Stimulated activated memory B cell treated with anti-CD40 and anti-IgM and Interleukin-4, amounts not matched to agents 10 μg/mL and 1 μg/mL and 100 μg/mL, for 72 hours (primary cell): ENCODE measurements at regions not wholly inside any gene's neighbourhood (a gene's known extent, or its start where the extent isn't known, plus 50 kb on each side); places are given as distances from the start of the nearest gene placed in this dataset.

Experiments used
- ATAC-seq: fragments of 150-1000 bp; cut with Tn5 transposase; 2 replicates; pipeline ENCODE4 v1.10.0; 2021
- H3K27ac Mint-ChIP-seq: one replicate; pipeline ENCODE4 v1.8.0; 2022; ENCODE audit warnings: mild to moderate bottlenecking, mixed read lengths
- H3K27me3 Mint-ChIP-seq: one replicate; pipeline ENCODE4 v1.8.0; 2022; ENCODE audit warnings: mixed read lengths
- H3K36me3 Mint-ChIP-seq: one replicate; pipeline ENCODE4 v1.8.0; 2022; ENCODE audit warnings: mixed read lengths
- H3K4me1 Mint-ChIP-seq: one replicate; pipeline ENCODE4 v1.8.0; 2022; ENCODE audit warnings: mixed read lengths
- H3K4me3 Mint-ChIP-seq: one replicate; pipeline ENCODE4 v1.8.0; 2022; ENCODE audit warnings: mild to moderate bottlenecking, moderate library complexity, mixed read lengths
- H3K9me3 Mint-ChIP-seq: one replicate; pipeline ENCODE4 v1.8.0; 2022; ENCODE audit warnings: mixed read lengths

DNA sequence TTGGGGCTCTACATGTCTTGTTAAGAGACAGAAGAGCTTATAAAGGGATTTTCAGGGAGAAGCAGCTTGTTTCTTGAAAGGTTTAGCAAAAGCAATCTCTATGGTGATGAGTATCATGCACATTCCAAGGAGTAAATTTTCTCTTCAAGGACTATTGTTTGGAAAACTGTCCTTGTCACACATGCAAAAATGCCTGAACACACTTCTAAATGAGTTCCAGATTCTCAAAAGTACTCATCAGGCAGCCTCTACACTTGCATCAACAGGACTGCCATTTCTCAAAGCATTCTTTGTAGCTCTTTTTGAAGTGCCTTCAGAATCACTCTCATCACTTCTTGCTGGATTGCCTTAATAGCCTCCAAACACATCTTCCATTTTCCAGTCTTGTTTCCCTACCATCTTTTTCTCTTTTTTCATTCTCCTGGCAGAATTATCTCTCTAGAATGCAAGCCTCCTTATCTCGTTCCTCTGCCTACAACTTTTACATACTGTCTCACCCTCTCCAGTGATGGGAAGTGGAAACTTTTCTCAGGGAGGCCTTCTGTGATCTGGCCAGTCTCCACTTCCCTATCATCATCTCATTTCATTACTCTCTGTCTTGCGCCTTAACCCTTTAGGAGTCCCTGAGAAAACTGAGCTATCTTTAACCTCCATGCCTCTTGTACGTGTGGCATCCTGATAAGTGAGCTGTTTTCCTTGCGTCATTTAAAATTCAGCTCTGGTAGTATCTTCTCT is 631.5 kb upstream of the TLE4 start:
- no peak for ATAC-seq
- peaks cover 4% of the 10 kb centered on the region for H3K9me3 Mint-ChIP-seq
- H3K36me3 Mint-ChIP-seq, result no peaks in the 10 kb centered on the region
- H3K27ac Mint-ChIP-seq, result no peak overlapping the region
- no peak overlapping the region for H3K4me3 Mint-ChIP-seq
- no peaks in the 10 kb centered on the region for H3K27me3 Mint-ChIP-seq
- no peaks in the 10 kb centered on the region for H3K4me1 Mint-ChIP-seq

DNA sequence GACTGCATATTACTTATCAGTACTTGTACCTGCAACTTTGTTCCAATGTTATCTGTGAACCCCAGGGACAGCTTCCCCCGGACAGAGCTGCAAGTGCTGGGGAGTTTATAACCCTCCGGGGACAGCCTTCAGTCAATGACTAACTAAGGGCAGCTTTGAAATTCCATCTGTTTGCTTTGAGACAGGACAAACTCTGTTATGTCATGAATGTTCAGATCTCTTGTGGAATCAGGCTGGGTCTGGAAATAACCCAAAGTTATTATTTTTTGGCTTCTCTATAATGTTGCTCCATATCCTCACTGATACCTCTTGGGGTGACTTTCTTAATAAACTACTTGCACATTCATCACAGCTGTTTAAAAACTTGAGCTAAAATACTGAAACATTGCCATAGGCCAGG is 617.5 kb upstream of the TLE4 start:
- Mint-ChIP-seq H3K36me3 (peaks cover 3% of the 10 kb centered on the region), H3K4me3 (no peak overlapping the region), H3K27me3 (no peaks in the 10 kb centered on the region), H3K9me3 (peaks cover 9% of the 10 kb centered on the region), H3K27ac (no peak overlapping the region), H3K4me1 (no peaks in the 10 kb centered on the region)
- ATAC-seq, result no peak

DNA sequence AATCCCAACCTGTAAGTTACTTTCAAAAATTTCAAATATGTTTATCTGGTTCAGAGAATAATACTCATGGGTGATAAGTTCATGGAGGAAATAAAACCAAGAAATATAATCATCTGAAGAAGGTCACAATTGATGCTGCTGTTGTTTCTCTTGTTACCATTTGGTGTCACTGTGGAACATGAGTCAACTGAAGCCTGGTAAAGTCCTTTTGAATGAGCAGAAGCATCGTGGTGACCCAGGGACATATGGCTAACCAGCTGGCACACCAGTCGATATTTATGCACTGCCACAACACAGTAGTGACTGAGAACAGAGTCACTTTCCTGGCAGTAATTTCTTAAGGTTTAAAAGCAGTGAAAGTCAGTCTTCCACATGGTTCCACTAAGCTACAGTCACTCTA is 612.9 kb upstream of the TLE4 start:
- Mint-ChIP-seq H3K4me3 (no peak overlapping the region), H3K9me3 (peaks cover 13% of the 10 kb centered on the region), H3K27me3 (no peaks in the 10 kb centered on the region), H3K27ac (no peak overlapping the region), H3K4me1 (no peaks in the 10 kb centered on the region), H3K36me3 (no peaks in the 10 kb centered on the region)
- no peak for ATAC-seq

DNA sequence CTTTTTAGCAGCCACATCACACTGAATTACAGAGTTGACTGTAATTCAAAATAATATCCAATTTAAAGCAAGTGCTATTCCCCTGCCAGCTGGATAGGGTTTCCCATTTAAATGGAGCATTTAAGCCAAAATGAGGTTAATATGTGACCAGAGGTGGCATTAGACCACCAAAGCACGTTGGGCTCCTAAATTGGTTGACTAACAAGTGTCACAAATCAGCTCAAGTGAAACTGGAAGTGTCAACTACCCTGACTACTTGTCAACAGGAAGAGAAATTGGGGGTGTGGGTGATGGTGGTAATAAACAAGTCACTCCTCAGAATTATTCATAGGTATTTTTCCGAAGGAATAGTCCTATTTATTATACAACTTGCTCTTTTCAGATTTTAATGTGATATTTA is 609.6 kb upstream of the TLE4 start:
- Mint-ChIP-seq H3K4me3 (no peak overlapping the region), H3K36me3 (no peaks in the 10 kb centered on the region), H3K9me3 (peaks cover 13% of the 10 kb centered on the region), H3K27ac (no peak overlapping the region), H3K27me3 (no peaks in the 10 kb centered on the region), H3K4me1 (no peaks in the 10 kb centered on the region)
- ATAC-seq, result no peak

DNA sequence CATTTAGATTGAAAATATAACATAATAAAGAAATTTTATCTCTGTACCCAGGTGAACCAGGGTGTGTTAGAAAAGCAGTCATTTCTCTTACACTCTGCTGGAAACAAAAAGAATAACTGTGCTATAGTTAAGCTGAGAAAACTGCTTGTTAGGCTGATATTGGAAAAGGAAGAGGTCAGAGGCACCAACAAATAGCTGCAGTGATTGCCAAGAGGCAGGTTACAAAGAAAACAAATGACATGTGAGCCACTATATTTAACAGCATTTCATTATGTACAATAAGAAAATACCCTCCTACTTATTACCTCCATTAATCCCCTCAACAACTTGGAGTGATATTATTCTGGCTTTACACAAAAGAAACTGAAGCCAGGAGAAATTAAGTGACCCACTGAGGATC is 607.9 kb upstream of the TLE4 start:
- Mint-ChIP-seq H3K27ac (no peak overlapping the region), H3K27me3 (no peaks in the 10 kb centered on the region), H3K36me3 (no peaks in the 10 kb centered on the region), H3K4me1 (no peaks in the 10 kb centered on the region), H3K9me3 (peaks cover 6% of the 10 kb centered on the region), H3K4me3 (no peak overlapping the region)
- no peak for ATAC-seq

DNA sequence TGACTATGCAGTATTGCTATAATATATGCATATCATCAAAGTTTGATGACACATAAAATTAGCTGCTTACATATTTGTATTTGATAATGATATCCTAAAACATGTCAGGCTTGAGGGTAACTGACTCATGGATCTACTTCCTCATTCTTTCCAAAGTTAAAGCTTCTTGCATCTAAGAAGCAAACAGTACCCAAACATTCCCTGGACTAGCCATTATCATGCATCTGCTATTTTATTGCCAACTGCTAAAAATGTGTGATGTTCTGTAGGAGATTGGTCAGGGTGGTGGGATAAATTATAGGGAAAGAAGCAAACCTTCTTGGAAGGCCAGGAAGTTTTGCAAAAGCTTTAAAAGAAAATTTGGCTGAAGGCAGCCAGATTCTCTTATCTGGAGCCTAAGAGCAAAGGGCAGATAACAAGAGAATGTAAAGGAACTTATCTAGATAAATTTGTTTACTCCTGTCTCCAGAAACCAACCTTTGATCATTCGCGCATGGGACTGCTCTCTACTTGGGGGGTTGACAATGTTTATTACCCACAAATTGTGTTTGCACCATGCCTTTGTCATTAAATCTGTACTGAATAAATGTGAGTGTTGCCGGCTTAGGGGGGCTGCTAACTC is 604.1 kb upstream of the TLE4 start:
- no peaks in the 10 kb centered on the region for H3K9me3 Mint-ChIP-seq
- no peaks in the 10 kb centered on the region for H3K27me3 Mint-ChIP-seq
- H3K4me1 Mint-ChIP-seq, result no peaks in the 10 kb centered on the region
- no peak for ATAC-seq
- H3K27ac Mint-ChIP-seq, result no peak overlapping the region
- no peak overlapping the region for H3K4me3 Mint-ChIP-seq
- H3K36me3 Mint-ChIP-seq, result no peaks in the 10 kb centered on the region

DNA sequence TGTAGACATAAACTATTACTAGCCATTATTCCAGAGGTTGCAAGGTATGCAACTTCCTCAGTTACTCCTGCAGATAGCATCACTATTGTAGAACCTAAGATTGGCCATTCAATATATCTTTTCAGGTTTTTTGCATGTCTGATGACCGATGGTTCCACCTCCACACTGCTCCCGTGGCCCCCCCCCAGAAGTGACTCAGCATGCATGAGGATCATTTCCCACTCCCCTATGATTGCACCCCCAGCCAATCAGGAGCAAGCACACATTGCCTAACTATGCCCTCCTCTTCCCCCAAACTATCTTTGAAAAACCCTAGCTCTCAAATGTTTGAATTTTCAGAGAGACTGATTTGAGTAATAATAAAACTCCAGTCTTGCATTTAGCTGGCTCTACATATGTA is 601.4 kb upstream of the TLE4 start:
- H3K36me3 Mint-ChIP-seq, result no peaks in the 10 kb centered on the region
- ATAC-seq, result no peak

DNA sequence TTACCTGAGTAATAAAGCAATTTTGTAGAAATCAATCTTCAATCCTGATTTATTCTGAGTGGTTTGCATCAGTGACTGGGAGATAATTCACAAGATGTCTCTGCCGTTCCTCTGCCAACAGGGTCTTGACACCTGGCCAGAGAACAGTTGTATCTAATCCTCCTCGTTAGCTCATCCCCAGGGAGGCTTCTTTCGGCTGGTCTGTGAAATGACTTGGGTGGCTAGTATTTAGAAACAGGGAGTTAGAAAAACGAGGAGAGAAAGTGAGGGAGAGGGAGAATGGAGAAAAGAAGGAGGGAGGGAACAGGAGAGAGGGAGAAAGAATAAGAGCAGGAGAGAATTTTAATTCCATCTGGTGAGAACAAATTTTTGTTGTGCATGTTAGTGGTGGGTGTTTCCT is 600.2 kb upstream of the TLE4 start:
- Mint-ChIP-seq H3K9me3 (no peaks in the 10 kb centered on the region), H3K36me3 (no peaks in the 10 kb centered on the region), H3K27me3 (no peaks in the 10 kb centered on the region), H3K4me3 (no peak overlapping the region), H3K4me1 (no peaks in the 10 kb centered on the region), H3K27ac (no peak overlapping the region)
- no peak for ATAC-seq

More for the DNA sequence above, 601.4 kb upstream of the TLE4 start:
- no peaks in the 10 kb centered on the region for H3K4me1 Mint-ChIP-seq
- H3K27ac Mint-ChIP-seq, result no peak overlapping the region
- no peaks in the 10 kb centered on the region for H3K27me3 Mint-ChIP-seq
- no peaks in the 10 kb centered on the region for H3K9me3 Mint-ChIP-seq
- H3K4me3 Mint-ChIP-seq, result no peak overlapping the region

DNA sequence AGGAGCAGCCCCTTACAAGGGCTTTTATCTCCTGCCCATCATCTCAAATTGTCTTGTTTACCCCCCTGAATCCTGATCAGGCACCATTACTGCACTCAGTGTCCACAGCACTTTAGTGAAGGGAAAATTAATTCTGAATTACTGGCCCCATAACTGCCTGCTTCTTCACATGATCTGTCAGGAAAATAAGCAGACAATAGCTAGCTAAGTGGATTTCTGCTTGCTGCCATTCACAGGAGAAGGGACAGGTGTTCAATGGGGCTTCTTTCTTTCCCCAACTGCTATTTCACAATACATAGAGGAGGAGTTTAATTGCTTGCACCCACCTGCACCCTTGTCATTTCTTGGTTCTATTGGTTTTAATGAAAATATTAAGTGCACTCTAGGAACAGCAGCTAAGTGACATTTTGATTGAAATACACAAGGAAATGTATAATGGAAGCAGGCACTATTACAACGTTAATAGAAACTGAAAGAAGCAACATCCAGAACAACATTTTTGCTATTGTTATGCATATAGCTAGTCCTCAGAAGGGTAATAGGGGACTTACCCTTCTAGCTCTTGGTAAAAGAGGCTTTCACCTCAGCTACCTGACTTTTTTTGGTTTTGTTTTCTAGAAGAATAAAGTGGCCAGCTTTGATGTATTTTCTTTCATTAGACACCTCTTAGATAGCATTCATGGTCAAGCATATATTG is 599.3 kb upstream of the TLE4 start:
- ATAC-seq, result no peak
- H3K4me3 Mint-ChIP-seq, result no peak overlapping the region
- no peaks in the 10 kb centered on the region for H3K36me3 Mint-ChIP-seq
- H3K4me1 Mint-ChIP-seq, result no peaks in the 10 kb centered on the region
- no peaks in the 10 kb centered on the region for H3K9me3 Mint-ChIP-seq
- H3K27me3 Mint-ChIP-seq, result no peaks in the 10 kb centered on the region
- no peak overlapping the region for H3K27ac Mint-ChIP-seq

DNA sequence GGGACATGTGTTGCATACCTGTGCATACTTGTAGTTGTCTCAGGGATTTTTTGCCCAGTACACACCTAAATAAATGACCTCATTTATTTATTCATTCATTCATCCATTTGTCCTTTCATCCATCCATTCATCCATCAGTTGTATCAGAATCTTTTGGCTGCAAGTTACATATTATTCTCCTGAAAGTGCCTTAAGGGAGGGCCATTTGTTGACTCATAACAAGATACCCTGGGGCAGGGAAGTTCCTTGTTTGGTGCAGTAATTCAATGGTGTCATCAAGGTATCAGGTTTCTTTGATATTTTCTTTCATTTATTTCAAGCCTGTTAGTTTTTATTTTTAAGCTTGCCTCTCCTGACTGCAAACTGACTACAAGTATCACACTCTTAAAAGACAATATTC is 597.9 kb upstream of the TLE4 start:
- ATAC-seq, result no peak
- no peaks in the 10 kb centered on the region for H3K4me1 Mint-ChIP-seq
- no peak overlapping the region for H3K4me3 Mint-ChIP-seq
- no peaks in the 10 kb centered on the region for H3K27me3 Mint-ChIP-seq
- no peaks in the 10 kb centered on the region for H3K36me3 Mint-ChIP-seq
- H3K9me3 Mint-ChIP-seq, result peaks cover 2% of the 10 kb centered on the region
- H3K27ac Mint-ChIP-seq, result no peak overlapping the region

DNA sequence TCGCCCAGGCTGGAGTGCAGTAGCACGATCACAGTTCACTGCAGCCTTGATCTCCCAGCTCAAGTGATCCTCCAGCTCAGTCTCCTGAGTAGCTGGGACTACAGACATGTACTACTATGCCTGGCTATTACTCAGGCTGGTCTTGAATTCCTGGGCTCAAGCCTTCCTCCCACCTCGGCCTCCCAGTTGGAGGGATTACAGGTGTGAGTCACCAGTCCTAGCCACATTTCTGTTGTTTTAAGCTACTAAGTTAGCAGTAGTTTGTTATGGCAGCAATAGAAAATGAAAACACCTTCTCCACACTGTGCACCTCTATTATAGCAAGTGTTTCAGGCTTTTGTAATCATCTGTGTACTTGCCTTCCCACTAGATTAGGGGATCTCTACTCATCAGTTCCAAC is 588.9 kb upstream of the TLE4 start:
- H3K4me3 Mint-ChIP-seq, result no peak overlapping the region
- no peaks in the 10 kb centered on the region for H3K36me3 Mint-ChIP-seq
- no peak overlapping the region for H3K27ac Mint-ChIP-seq
- no peaks in the 10 kb centered on the region for H3K27me3 Mint-ChIP-seq
- H3K9me3 Mint-ChIP-seq, result peaks cover 4% of the 10 kb centered on the region
- ATAC-seq, result no peak
- H3K4me1 Mint-ChIP-seq, result no peaks in the 10 kb centered on the region

DNA sequence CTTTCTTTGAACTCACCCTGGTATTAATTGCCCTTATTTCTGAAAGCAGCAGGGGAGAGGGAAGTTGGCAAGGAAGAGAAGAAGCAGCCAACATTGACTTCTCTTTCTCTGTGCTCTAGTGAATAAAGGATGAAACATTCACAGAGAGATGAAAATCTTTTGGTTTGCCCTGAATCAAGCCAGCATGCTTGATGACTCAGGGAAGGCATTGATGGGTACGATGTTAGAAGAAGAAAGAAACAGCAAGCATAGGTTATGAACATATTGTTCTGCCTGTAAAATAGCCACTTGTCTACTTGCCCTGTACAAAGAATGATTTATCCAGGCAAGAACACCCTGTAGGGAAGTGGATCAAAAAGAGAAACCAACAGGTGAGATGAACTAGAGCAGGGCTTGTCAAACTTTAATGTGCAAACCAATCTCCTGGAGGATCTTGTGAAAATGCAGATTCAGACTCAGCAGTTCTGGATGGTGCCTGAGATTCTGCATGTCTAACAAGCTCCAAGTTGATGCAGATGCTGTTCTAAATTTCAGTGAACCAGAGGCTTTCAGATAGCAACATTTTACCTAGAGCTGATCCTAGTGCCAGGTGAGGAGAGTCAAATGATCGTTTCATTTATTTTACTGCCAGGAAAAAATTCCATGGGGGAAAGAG is 586.6 kb upstream of the TLE4 start:
- Mint-ChIP-seq H3K27ac (no peak overlapping the region), H3K4me3 (no peak overlapping the region), H3K27me3 (no peaks in the 10 kb centered on the region), H3K36me3 (no peaks in the 10 kb centered on the region), H3K4me1 (no peaks in the 10 kb centered on the region), H3K9me3 (no peaks in the 10 kb centered on the region)
- ATAC-seq, result no peak

DNA sequence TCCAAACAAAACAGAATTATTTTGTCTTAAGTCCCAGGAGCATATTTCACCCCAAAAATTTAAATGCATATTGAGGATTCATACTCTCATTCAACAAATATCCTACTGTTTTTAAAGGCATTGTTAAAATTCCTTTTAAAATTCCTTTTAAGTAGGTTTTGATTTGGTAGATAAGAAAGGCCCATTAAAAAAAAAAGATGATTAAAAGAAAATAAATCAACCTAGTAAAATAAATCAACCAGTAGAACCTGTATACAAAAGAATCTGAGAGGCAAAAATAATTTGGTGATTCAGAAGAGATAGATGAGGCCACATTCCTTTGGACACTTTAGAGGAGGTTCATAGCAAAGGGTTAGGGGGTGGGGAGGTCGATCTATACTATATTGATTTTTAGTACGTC is 585.3 kb upstream of the TLE4 start:
- Mint-ChIP-seq H3K9me3 (no peaks in the 10 kb centered on the region), H3K4me3 (no peak overlapping the region), H3K36me3 (no peaks in the 10 kb centered on the region), H3K27ac (no peak overlapping the region), H3K4me1 (no peaks in the 10 kb centered on the region), H3K27me3 (no peaks in the 10 kb centered on the region)
- ATAC-seq, result no peak

DNA sequence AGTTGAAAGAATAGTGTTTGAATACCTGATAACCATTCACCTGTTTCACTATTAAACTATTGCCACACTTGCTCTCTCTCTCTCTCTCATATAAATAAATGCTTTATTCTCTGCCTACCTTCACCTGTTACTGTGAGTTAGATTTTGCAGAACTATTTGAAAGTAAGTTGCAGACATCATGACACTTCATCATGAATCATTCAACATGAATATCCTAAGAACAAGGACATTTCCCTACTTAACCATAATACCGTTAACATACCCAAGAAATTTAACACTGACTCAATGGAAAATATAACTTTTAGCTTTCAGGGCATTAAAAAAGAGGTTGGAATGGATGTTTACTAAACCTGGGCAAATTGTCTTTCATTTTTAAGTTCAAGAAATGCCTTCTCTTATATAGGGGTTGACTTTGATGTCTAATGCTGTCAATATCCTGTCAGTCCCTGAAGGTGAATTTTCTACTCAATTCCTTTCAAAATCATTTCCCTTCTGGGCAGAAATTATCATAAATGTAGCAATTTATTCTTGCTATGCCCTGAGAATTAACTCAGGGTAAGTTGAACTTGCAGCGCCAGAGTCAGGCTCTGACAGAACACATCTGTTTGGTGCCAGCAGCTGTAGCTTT is 582.6 kb upstream of the TLE4 start:
- Mint-ChIP-seq H3K27ac (no peak overlapping the region), H3K9me3 (no peaks in the 10 kb centered on the region), H3K4me1 (no peaks in the 10 kb centered on the region), H3K36me3 (no peaks in the 10 kb centered on the region), H3K27me3 (no peaks in the 10 kb centered on the region), H3K4me3 (no peak overlapping the region)
- ATAC-seq, result no peak

DNA sequence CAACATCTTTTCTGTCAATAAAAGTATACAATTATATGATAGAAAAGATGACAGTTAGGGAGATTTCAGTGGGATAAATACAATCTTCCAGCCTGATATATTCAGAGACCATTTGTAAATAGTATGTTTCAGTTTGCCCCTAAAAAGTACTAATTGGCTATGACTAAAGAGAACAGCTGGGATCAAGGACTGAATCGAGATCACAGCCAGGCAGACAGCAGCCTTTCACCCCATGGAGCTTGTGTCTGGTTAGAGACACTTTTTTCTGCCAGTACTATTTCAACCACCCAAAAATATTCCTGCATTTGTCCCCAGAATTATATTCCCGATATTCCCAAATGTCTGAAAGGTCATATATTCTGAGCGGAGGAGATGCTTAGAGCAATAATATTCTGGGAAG is 577.3 kb upstream of the TLE4 start:
- Mint-ChIP-seq H3K4me1 (no peaks in the 10 kb centered on the region), H3K4me3 (no peak overlapping the region), H3K27ac (no peak overlapping the region), H3K9me3 (peaks cover 7% of the 10 kb centered on the region), H3K27me3 (no peaks in the 10 kb centered on the region), H3K36me3 (no peaks in the 10 kb centered on the region)
- no peak for ATAC-seq
